Psoas muscle (tissue), 7 donors: ENCODE measurements at regions not wholly inside any gene's neighbourhood (a gene's known extent, or its start where the extent isn't known, plus 50 kb on each side); places are given as distances from the start of the nearest gene placed in this dataset.

Experiments
- ATAC-seq, 4 donors: fragments of 200-7000 bp; cut with Tn5 transposase; one replicate each; pipeline ENCODE4 v1.9.1; 2020; ENCODE audit warnings: moderate library complexity in 3 of 4, mild to moderate bottlenecking in 2 of 4
- DNase-seq, 2 donors: peaks; one replicate each; pipeline ENCODE4 v3.0.0-alpha.2; 2020
- H3K27ac ChIP-seq: fragments of 200-600 bp; one replicate; pipeline ENCODE4 v1.8.0; 2022
- H3K27me3 ChIP-seq, 3 donors: fragments of 200-600 bp in 1 of 3; one replicate each; pipeline versions ENCODE4 v1.6.1 to v1.8.0; 2013 to 2022; ENCODE audit warnings: low read length in 2 of 3, mild to moderate bottlenecking in 2 of 3, moderate library complexity in 1 of 3; ENCODE audit not compliant: insufficient read depth in 3 of 3
- H3K36me3 ChIP-seq, 2 donors: fragments of 200-600 bp in 1 of 2; one replicate each; pipeline versions ENCODE4 v1.6.1 to v1.8.0; 2013 to 2022; ENCODE audit warnings: low read depth in 1 of 2, mild to moderate bottlenecking in 1 of 2, moderate library complexity in 1 of 2; ENCODE audit not compliant: insufficient read depth in 1 of 2
- H3K4me1 ChIP-seq: fragments of 200-600 bp; one replicate; pipeline ENCODE4 v1.8.0; 2022
- H3K4me3 ChIP-seq: fragments of 200-600 bp; one replicate; pipeline ENCODE4 v1.8.0; 2022; ENCODE audit warnings: mild to moderate bottlenecking
- H3K9me3 ChIP-seq: fragments of 200-600 bp; one replicate; pipeline ENCODE4 v1.8.0; 2022
- CTCF ChIP-seq: fragments of 200-600 bp; IDR thresholded peaks from one replicate; pipeline ENCODE4 v1.8.0; 2022; ENCODE audit warnings: antibody characterized with exemption
- WGBS, 3 donors: extraction: QIAGEN DNeasy Blood & Tissue Kit; methylation state at CpG; one replicate each; pipeline versions ENCODE4 v1.1.6 to v1.1.7; 2013; 5-methylcytosine and 5-hydroxymethylcytosine counted together
- intact Hi-C, 2 donors: fragments of 100-400 bp; cut with DNase I; formaldehyde crosslinking; loops; one replicate each; pipeline versions ENCODE4 v1.11.0 to v1.14.2; 2022
- donor health status: healthy with polysubstance abuse.
- donor health status: DM: no; HTN: no; CAD: no; lungs with moderate emphysema.
- donor health status: Bipolar disorder and iron deficiency.
- donor health status: healthy.
- donor health status: DM: yes; HTN: yes; CAD: no.
- donor health status: DM: no; HTN: no; CAD: no.
- donor health status: DM: yes; HTN: yes; CAD: no.

- intact Hi-C loops, result no loop called here
- H3K36me3 ChIP-seq, result no peaks in the 10 kb centered on the region
- no peak overlapping the region for H3K4me3 ChIP-seq
- H3K27me3 ChIP-seq, result no peaks in the 10 kb centered on the region
- H3K4me1 ChIP-seq, result no peaks in the 10 kb centered on the region
- TF ChIP-seq CTCF, result no peak
- ATAC-seq, result no peak
- no peak overlapping the region for H3K27ac ChIP-seq
- H3K9me3 ChIP-seq, result no peaks in the 10 kb centered on the region
- no peak for DNase-seq
- WGBS, 3 donors, result 34 to 56% (median 34%) methylated on average over 3 of the region's 3 CpGs
Observed at GRCh38 chr5:87997662-87998061, 271.0 kb downstream of the TMEM161B start.

DNA sequence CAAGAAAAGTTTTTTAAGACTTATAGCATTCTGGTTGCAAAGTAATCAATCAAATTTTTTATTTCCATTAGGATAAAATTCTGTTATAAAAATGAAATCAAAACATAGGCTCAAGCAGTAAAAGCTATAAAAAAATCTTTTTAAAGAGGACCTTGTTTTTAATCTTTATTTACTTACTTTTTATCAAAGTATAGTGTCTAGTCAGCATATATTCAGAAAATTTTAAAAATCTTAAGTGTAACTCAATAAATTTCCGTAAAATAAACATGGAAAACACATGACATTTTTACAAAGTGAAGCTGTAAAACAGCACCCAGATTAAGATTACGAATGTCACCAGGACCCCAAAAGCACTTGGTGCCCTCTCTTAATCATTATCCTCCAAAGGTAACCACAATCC is 302.4 kb downstream of the TMEM161B start:
- no peak overlapping the region for H3K4me3 ChIP-seq
- intact Hi-C loops, result no loop called here
- DNase-seq (no peak), ATAC-seq (no peak)
- no peak for TF ChIP-seq CTCF
- no peak overlapping the region for H3K27ac ChIP-seq
- H3K27me3 ChIP-seq, result no peaks in the 10 kb centered on the region
- no peaks in the 10 kb centered on the region for H3K4me1 ChIP-seq
- H3K9me3 ChIP-seq, result no peaks in the 10 kb centered on the region
- WGBS, 3 donors, result 37 to 39% (median 38%) methylated on average over 2 of the region's 2 CpGs
- no peaks in the 10 kb centered on the region for H3K36me3 ChIP-seq

DNA sequence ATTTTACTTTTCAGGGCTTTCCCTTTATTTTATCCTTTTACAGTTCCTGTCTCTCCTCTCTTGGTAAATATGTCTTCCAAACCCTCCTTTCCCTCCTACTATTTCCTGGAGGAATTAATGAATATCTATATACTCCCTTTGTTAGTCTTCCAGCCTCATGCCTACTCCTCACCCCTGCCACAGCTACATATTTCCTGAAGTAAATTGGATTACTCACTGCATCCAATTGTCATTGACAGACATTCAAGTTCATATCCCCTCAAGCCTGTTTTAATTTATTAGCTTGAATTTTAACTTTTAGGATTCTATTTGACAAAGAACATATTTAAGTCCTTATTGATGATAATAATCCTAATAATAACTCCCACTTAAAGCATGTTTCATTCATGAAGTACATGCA is 314.5 kb downstream of the TMEM161B start:
- DNase-seq, result no peak
- Histone ChIP-seq H3K27me3 (no peaks in the 10 kb centered on the region), H3K27ac (no peak overlapping the region), H3K36me3 (no peaks in the 10 kb centered on the region), H3K9me3 (no peaks in the 10 kb centered on the region), H3K4me3 (no peak overlapping the region), H3K4me1 (no peaks in the 10 kb centered on the region)
- no peak for ATAC-seq
- intact Hi-C loops, result no loop called here
- TF ChIP-seq CTCF, result no peak

DNA sequence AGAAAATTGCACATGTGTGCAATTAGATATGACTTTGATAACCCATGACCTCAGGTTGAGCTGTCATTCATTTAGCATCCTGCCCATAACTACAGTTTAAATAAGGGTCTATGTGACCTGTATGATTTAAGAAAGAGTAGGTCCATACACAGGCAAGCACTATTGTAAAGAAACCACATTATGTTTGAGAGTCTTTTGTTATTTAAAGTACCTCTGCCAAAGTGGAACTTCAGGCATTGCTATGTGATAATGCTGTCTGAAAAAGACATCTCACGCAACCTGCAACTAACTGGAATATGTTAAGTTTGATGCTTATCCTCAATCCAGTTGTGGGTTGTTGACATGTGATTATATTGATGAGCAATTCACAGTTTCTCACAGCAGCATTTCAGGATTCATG is 317.0 kb downstream of the TMEM161B start:
- no peak for TF ChIP-seq CTCF
- no peak for DNase-seq
- intact Hi-C loops, result no loop called here
- Histone ChIP-seq H3K4me1 (no peaks in the 10 kb centered on the region), H3K36me3 (no peaks in the 10 kb centered on the region), H3K4me3 (no peak overlapping the region), H3K27me3 (no peaks in the 10 kb centered on the region), H3K9me3 (no peaks in the 10 kb centered on the region), H3K27ac (no peak overlapping the region)
- ATAC-seq, result no peak
- 91 to 100% (median 94%) methylated on average over 1 of the region's 1 CpG for WGBS, 3 donors
